D721Med (cell line): ENCODE measurements at regions not wholly inside any gene's neighbourhood (a gene's known extent, or its start where the extent isn't known, plus 50 kb on each side); places are given as distances from the start of the nearest gene placed in this dataset.

Source experiments
- DNase-seq: peaks from one replicate; pipeline ENCODE4 v3.0.0; 2011; ENCODE audit warnings: low spot score; ENCODE audit not compliant: insufficient read length
- FAIRE-seq: peaks from 2 replicates; lab custom pipeline; 2011; peaks lifted over from hg19 to GRCh38; lab: Jason Lieb, UNC
- TF ChIP-seq, protein P1 (sequence below): IDR thresholded peaks from 2 replicates; pipeline ENCODE4 v1.5.1; 2012; ENCODE audit warnings: mild to moderate bottlenecking, control low read depth; ENCODE audit not compliant: insufficient read depth; ENCODE audit errors: missing control alignments

DNA sequence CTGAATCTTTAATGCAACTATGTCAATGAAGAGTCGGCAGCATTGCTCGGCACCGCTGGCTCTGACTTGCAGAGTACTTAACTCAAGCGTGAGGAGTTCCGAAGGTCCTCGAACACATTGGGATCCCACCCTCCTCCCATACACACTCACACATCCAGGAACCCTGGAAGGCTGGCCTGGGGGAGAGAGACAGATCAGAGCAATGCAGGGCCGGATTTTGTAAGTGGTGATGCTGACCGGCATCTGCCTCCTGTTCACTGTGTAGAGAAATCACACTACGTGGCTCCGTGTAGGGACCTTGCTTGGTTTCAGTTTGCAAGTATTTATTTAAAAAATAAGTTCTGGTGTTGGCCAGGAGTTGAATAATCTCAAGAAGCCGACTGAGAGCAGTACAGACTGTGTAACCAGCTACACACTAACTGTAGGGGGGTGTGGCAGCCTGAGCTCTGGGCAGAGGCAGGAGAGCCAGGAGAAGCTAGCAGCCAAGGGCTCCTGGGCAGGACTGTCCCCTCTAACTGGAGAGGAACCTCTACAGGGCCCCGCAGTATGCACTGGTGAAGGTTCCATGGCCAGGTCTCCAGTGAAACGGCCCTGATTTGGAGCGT, 190.2 kb upstream of the TNRC6C start:
- TF ChIP-seq, protein P1, sequence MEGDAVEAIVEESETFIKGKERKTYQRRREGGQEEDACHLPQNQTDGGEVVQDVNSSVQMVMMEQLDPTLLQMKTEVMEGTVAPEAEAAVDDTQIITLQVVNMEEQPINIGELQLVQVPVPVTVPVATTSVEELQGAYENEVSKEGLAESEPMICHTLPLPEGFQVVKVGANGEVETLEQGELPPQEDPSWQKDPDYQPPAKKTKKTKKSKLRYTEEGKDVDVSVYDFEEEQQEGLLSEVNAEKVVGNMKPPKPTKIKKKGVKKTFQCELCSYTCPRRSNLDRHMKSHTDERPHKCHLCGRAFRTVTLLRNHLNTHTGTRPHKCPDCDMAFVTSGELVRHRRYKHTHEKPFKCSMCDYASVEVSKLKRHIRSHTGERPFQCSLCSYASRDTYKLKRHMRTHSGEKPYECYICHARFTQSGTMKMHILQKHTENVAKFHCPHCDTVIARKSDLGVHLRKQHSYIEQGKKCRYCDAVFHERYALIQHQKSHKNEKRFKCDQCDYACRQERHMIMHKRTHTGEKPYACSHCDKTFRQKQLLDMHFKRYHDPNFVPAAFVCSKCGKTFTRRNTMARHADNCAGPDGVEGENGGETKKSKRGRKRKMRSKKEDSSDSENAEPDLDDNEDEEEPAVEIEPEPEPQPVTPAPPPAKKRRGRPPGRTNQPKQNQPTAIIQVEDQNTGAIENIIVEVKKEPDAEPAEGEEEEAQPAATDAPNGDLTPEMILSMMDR = no peak
- no peak for DNase-seq
- FAIRE-seq = no peak

DNA sequence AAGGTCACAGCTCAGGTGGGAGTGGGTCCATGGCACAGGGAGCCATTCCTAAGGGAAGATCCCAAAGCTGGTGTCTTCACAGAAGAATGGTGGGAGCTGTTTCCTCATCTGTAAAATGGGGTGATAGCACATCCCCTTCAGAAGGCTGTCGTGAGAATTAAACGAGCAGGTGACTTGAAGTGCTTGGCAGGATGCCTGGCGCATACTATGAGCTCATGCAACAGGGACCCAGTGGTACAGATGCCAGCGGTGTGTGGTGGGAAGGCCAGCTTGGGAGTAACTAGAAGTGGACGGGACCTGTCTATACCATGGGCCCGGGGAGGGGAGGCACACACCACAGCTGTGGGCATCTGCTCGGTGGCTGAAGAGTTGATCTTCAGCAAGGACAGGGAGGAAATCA, 189.3 kb upstream of the TNRC6C start:
- no peak for DNase-seq
- no peak for FAIRE-seq
- TF ChIP-seq, protein P1 = no peak

DNA sequence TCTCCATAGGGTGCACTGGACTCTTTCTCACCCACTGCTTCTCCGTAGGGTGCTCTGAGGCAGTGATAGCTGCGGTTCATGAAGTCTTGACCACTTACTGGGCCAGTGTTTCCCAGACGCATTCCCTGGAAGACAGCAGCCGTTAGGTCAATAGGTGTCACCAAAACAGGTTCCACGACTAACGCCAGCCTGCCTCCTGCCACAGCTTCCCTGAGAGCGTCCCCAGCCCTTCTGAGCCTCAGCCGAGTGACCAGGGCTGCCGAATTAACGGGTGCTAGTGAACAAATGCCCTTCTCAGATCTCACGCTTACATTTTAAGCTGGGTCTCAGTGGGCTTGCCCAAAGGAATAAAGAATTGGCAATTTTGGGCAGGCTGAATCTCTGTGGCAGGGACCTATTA, 188.7 kb upstream of the TNRC6C start:
- TF ChIP-seq, protein P1 = no peak
- FAIRE-seq (no peak), DNase-seq (no peak)

DNA sequence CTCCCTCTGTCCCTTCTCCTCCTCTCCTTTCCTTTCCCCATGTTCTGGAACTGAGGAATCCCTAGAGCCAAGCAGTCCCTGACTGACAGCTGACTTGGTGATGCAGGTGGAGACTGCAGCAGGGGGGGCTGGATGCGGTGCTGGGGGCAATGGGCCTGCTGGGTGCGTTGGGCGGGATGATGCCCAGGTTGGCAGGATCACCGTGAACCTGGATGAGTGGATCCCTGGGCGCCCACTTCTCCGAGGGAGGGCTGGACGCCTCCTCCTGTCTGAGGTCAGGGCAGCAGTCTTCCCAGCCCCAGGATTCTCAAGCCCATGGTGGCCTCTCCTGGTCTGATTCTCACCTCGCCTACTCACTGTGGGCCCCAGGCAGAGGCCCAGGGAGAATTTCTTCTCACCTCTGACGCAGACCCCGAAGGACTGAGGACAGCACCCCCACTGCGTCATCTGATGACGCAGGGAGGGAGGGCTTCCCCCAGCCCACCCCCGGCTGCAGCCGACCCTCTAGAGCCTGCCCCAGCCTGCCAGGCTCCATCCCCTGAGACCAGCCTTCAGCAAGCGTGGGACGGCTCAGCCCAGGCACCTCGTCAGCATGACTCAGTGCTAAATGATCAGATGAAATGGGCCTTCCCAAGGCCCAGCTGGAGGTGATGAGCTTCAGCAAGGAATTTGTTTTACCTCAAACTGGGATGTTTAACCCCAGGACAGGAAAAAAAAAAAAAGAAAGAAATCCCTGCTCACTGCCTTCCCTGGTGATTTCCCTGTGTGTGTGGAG, 188.0 kb upstream of the TNRC6C start:
- no peak for FAIRE-seq

DNA sequence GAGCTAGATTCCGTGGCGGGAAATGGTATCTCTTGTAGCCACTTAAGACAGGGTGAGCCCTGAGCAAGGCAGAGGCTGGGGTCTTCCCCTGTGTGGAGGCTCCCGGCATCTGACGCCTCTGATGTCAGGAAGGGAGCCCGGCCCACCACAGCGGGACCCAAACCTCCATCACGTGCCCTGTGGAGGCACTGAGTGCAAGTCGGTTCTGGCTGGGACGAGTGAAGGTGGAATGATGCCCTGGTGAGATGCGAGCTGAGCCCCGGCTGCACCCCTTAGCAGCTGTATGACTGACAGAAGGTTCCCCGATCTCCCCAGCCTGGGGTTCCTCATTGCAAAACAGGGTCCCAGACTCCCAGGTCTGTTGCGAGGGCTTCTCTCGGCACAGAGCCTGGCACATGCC, 187.4 kb upstream of the TNRC6C start:
- TF ChIP-seq, protein P1 = no peak
- FAIRE-seq (no peak), DNase-seq (no peak)

More for the DNA sequence above, 188.0 kb upstream of the TNRC6C start:
- no peak for DNase-seq
- TF ChIP-seq, protein P1 = no peak

DNA sequence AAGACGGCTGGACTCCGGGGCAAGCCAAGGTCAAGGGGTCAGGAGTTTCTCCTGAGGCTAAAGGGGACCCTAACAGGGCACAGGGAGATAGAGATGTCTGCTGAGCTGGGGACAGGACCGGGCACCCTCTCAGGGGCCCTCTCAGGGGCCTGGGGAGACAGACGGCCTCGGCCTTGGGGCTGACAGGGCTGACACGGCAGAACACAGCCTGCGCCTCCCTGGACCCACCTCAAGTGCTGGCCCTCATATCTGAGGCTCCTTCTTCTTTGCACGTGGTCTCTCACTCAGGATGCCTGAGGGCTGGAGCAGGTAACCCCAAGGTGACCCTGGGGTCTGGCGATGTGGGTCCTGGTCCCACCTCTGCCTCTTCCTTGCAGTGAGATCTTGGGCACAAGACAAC, 186.9 kb upstream of the TNRC6C start:
- TF ChIP-seq, protein P1 = no peak
- DNase-seq (no peak), FAIRE-seq (no peak)

DNA sequence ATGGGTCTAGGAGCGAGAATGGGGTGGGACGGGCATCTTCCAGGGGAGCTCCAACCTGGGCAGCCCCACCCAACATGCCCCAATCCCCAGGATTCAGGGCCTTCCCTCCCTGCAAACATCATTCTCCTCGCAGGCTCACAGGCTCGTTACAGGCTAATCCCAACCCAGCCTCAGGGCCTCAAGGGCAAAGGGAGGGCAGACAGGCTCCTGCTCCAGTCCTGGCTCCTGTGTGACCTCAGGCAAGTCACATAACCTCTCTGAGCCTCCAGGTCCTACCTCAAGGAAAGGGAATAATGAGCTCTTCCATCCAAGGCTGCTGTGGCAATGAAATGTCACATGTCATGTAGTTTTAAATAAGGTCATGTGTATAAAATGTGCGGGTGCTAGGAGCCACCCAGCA, 186.5 kb upstream of the TNRC6C start:
- DNase-seq (no peak), FAIRE-seq (no peak)
- TF ChIP-seq, protein P1 = no peak
